Head of caudate nucleus (tissue), 42 donors: ENCODE measurements at regions not wholly inside any gene's neighbourhood (a gene's known extent, or its start where the extent isn't known, plus 50 kb on each side); places are given as distances from the start of the nearest gene placed in this dataset.

ENCODE experiments used
- DNase-seq, 42 donors: peaks; one replicate each; pipeline versions ENCODE4 v3.0.0 to v3.0.0-alpha.2; 2020 to 2021; ENCODE audit warnings: mixed read lengths in 7 of 42
- intact Hi-C: fragments of 100-400 bp; cut with DNase I; formaldehyde crosslinking; loops from one replicate; pipeline ENCODE4 v1.15.0; 2022

- intact Hi-C loops, result no loop called here
- DNase-seq, result no peak
These were observed 200.6 kb downstream of the PTGER3 start for GRCh38 chr1:70847013-70847412.

GRCh38 chr1:70855203-70855602 is 192.4 kb downstream of the PTGER3 start:
- intact Hi-C loops, result no loop called here
- DNase-seq, result no peak

GRCh38 chr1:70856201-70856600 is 191.4 kb downstream of the PTGER3 start:
- intact Hi-C loops, result no loop called here
- DNase-seq, result no peak

GRCh38 chr1:70863239-70863638 is 184.4 kb downstream of the PTGER3 start:
- intact Hi-C loops, result no loop called here
- no peak for DNase-seq

- intact Hi-C loops, result no loop called here
- DNase-seq, result no peak
These were observed 183.3 kb downstream of the PTGER3 start for GRCh38 chr1:70864302-70864701.

GRCh38 chr1:70866542-70867264 is 180.9 kb downstream of the PTGER3 start:
- DNase-seq, result no peak
- intact Hi-C loops, result no loop called here

- intact Hi-C loops, result no loop called here
- DNase-seq, result no peak
These were observed 175.8 kb downstream of the PTGER3 start for GRCh38 chr1:70871790-70872189.

DNA sequence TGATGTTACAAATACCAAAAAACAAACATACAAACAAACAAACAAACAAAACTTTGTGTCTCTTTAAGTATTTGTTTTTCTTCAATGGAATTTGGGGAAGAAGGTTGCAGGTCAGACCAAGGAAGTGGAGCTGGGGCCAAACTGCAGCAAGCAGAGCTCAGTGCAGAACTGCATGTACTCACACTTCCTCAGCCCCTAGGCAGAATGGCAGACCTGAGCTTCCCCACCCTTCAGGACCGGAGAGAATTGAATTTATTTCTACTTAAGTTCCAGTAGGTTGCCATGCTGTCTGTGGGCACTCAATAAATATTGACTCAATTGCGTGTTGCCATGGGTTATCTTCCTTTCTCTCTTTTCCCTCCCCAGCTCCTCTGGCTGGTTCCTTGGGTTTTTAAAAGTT is 173.6 kb downstream of the PTGER3 start:
- intact Hi-C loops, result no loop called here
- DNase-seq, result peak in 2 of 42 donors; percentile 18 to 42

DNA sequence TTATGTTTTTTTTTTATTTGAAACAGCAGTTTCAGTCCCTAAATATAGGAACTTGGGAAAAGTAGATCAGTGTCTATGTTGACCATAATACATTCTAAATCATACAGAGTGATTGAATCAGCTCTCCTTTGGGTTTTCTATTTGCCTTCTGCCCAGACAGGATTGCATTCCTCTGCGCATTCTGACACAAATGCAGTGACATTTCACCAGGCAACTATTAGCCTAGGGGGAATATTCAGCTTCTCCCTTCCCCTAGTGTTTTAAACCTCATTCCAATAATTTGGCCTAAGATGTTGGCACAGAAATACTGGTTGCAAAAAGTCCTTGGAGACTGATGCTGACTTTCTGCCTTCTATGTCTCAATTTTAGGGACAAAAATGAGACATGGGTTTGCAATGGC is 172.8 kb downstream of the PTGER3 start:
- intact Hi-C loops, result no loop called here
- no peak for DNase-seq

GRCh38 chr1:70877343-70877742 is 170.3 kb downstream of the PTGER3 start:
- DNase-seq, result no peak
- intact Hi-C loops, result no loop called here

GRCh38 chr1:70887936-70888335 is 159.7 kb downstream of the PTGER3 start:
- no peak for DNase-seq
- intact Hi-C loops, result no loop called here

- intact Hi-C loops, result no loop called here
- DNase-seq, result no peak
These were observed 158.9 kb downstream of the PTGER3 start for GRCh38 chr1:70888722-70889121.

DNA sequence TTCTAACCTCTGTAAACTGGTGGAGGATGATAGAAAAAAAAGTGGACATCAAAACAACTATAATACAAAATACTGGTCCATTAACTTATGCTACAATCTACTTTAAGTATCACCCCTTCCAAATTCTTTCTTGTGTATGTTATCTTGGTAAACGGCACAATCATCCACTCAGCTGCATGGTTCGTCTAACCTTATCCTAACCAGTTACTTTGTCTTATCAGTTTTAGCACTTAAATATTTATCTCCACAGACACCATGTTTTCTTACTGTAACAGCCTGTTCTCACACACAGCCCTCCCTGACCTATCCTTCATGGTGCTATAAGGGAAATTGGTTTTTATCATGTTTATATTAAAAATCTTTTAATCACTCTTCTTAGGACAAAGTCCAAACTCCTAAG is 157.2 kb downstream of the PTGER3 start:
- DNase-seq, result no peak
- intact Hi-C loops, result no loop called here

DNA sequence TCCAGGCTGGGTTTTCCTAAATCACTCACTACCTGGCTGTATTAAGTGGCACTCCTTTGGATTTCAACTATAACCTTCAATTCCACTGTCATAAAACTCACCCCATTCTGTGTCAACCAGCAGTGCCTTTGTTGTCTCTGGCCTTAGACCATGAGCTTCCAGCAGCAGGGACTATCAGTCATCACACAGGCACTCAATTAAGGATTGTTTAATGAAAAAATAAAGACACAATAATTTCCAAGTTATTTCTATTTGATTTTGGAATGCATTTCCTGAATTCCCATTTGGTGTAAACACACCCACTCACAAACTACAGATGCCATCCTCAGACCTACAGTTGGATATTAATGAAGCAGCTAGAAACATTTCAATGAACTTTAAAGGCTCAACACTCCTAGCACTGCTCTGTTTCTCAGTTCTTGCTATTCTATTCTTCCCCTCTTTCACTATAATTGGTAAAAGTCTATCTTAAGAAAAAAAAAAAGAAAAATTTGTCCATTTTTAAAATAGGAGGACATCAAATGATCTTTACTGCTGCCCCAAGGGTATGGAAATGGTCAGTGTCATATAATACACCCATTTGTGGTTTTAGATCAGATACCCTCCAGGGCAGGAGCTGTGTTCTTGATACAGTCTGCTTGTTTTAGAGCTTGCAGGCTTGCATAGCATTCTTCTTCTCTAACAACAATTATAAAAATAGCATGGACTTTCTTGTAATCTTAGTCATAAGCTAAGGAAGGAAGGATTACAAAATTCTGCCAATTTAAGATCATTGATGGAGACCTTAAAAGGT is 156.4 kb downstream of the PTGER3 start:
- DNase-seq, result no peak
- intact Hi-C loops, result no loop called here

GRCh38 chr1:70892140-70892539 is 155.5 kb downstream of the PTGER3 start:
- intact Hi-C loops, result no loop called here
- no peak for DNase-seq

DNA sequence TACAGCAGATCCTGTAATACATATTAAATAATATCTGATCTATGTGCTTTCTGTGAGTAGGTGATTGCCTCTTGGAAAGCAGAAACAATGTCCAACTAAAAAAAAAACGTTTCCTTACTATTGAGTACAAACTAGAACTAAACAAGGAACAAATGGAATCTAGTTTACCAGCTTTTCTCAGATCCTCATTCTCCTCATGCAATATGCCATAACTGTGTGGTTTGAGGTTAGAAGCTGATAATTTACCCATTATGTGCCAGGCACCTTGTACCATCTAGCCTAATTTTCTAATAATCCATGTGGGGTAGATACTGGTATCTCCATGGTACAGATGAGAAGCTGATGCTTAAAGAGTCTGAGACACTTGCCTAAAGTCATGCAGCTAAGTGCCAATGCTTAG is 154.7 kb downstream of the PTGER3 start:
- DNase-seq, result no peak
- intact Hi-C loops, result no loop called here

- DNase-seq, result no peak
- intact Hi-C loops, result no loop called here
These were observed 154.2 kb downstream of the PTGER3 start for GRCh38 chr1:70893381-70893780.

GRCh38 chr1:70895531-70895930 is 152.1 kb downstream of the PTGER3 start:
- intact Hi-C loops, result no loop called here
- no peak for DNase-seq

- no peak for DNase-seq
- intact Hi-C loops, result no loop called here
These were observed 151.4 kb downstream of the PTGER3 start for GRCh38 chr1:70896224-70896623.

GRCh38 chr1:70897273-70897672 is 150.3 kb downstream of the PTGER3 start:
- intact Hi-C loops, result no loop called here
- no peak for DNase-seq

- intact Hi-C loops, result no loop called here
- DNase-seq, result no peak
These were observed 147.9 kb downstream of the PTGER3 start for GRCh38 chr1:70899735-70900134.
